T-cell (primary cell): ENCODE measurements at regions not wholly inside any gene's neighbourhood (a gene's known extent, or its start where the extent isn't known, plus 50 kb on each side); places are given as distances from the start of the nearest gene placed in this dataset.

Experiments used
- ATAC-seq, 4 experiments: fragments of 200-7000 bp in 3 of 4; fragments of 150-1000 bp in 1 of 4; cut with Tn5 transposase; replicated peaks in 1 of 4; 1 replicate in 3 of 4; 2 replicates in 1 of 4; pipeline ENCODE4 v1.10.0; 2021; ENCODE audit warnings: moderate library complexity in 3 of 4, mild to moderate bottlenecking in 2 of 4, moderate number of reproducible peaks in 1 of 4
- CTCF ChIA-PET, 2 donors: fragments of 300-600 bp; sonication (Branson Sonifier 250); formaldehyde crosslinking; loops; one replicate each; lab custom pipeline; 2022; ENCODE audit warnings: antibody characterized with exemption in 2 of 2; lab: Charles Lee
- POLR2A ChIA-PET, 2 donors: fragments of 300-600 bp; sonication (Branson Sonifier 250); formaldehyde crosslinking; loops; one replicate each; lab custom pipeline; 2022; ENCODE audit warnings: antibody characterized with exemption in 2 of 2; lab: Charles Lee
- DNase-seq, 35 experiments: peaks; one replicate each; pipeline versions ENCODE4 v3.0.0 to v3.0.0-alpha.2; 2013 to 2023
- H3K27ac ChIP-seq: one replicate; pipeline ENCODE4 v1.5.1; 2013; ENCODE audit warnings: low read length
- H3K27me3 ChIP-seq, 2 experiments: replicated peaks in 1 of 2; 1 replicate in 1 of 2; 2 replicates in 1 of 2; pipeline versions ENCODE4 v1.6.1 to v1.7.0; 2013; ENCODE audit warnings: low read length in 1 of 2, mixed read lengths in 1 of 2; ENCODE audit not compliant: control insufficient read depth in 2 of 2, insufficient read depth in 2 of 2; ENCODE audit errors: extremely low read depth in 1 of 2
- H3K36me3 ChIP-seq, 2 donors: 1 replicate in 1 of 2; 2 replicates in 1 of 2; pipeline versions ENCODE4 v1.6.1 to v1.7.0; 2013; ENCODE audit warnings: low read length in 1 of 2; ENCODE audit not compliant: control insufficient read depth in 2 of 2, insufficient read depth in 1 of 2; ENCODE audit errors: extremely low read depth in 1 of 2
- H3K4me1 ChIP-seq, 2 experiments: 1 replicate in 1 of 2; 2 replicates in 1 of 2; pipeline versions ENCODE4 v1.6.1 to v1.7.0; 2013; ENCODE audit warnings: low read length in 2 of 2, mixed read lengths in 1 of 2; ENCODE audit not compliant: insufficient read depth in 2 of 2, control insufficient read depth in 1 of 2; ENCODE audit errors: extremely low read depth in 1 of 2
- H3K4me3 ChIP-seq, 2 donors: 1 replicate in 1 of 2; 2 replicates in 1 of 2; pipeline versions ENCODE4 v1.5.1 to v1.7.0; 2013; ENCODE audit warnings: mild to moderate bottlenecking in 2 of 2, low read length in 1 of 2, moderate library complexity in 1 of 2; ENCODE audit not compliant: control insufficient read depth in 1 of 2; ENCODE audit errors: extremely low read depth in 1 of 2
- H3K9me3 ChIP-seq: 2 replicates; pipeline ENCODE4 v1.7.0; 2013
- H3K27ac Mint-ChIP-seq, 2 donors: one replicate each; pipeline ENCODE4 v1.8.0; 2020 to 2021; ENCODE audit warnings: mild to moderate bottlenecking in 2 of 2, mixed read lengths in 2 of 2
- H3K27me3 Mint-ChIP-seq, 2 donors: one replicate each; pipeline ENCODE4 v1.8.0; 2021 to 2022; ENCODE audit warnings: mixed read lengths in 2 of 2
- H3K36me3 Mint-ChIP-seq: one replicate; pipeline ENCODE4 v1.8.0; 2021; ENCODE audit warnings: mixed read lengths
- H3K4me1 Mint-ChIP-seq, 3 donors: one replicate each; pipeline ENCODE4 v1.8.0; 2020 to 2022; ENCODE audit warnings: mixed read lengths in 3 of 3, mild to moderate bottlenecking in 1 of 3
- H3K4me3 Mint-ChIP-seq, 3 donors: one replicate each; pipeline ENCODE4 v1.8.0; 2020 to 2022; ENCODE audit warnings: mild to moderate bottlenecking in 3 of 3, mixed read lengths in 3 of 3, moderate library complexity in 3 of 3
- H3K9me3 Mint-ChIP-seq, 3 donors: one replicate each; pipeline ENCODE4 v1.8.0; 2020 to 2022; ENCODE audit warnings: mixed read lengths in 3 of 3
- WGBS: methylation state at CpG from one replicate; pipeline ENCODE4 v1.1.5; 2013; ENCODE audit warnings: missing lambda C conversion rate; ENCODE audit not compliant: insufficient coverage; 5-methylcytosine and 5-hydroxymethylcytosine counted together

- H3K4me1 Mint-ChIP-seq = peaks cover 0 to 4% (median 0%) of the 10 kb centered on the region in 3 donors
- POLR2A ChIA-PET = no interaction called here
- no peak for DNase-seq
- CTCF ChIA-PET = no interaction called here
- Histone ChIP-seq H3K36me3 (no peaks in the 10 kb centered on the region), H3K9me3 (no peaks in the 10 kb centered on the region), H3K27ac (no peak overlapping the region), H3K4me1 (no peaks in the 10 kb centered on the region), H3K27me3 (no peaks in the 10 kb centered on the region), H3K4me3 (no peak overlapping the region)
- H3K9me3 Mint-ChIP-seq = no peaks in the 10 kb centered on the region
- no peak for ATAC-seq
- H3K4me3 Mint-ChIP-seq = no peak overlapping the region
- H3K36me3 Mint-ChIP-seq = no peaks in the 10 kb centered on the region
- no CpG with 5 or more reads among the region's 3 CpGs for WGBS
- H3K27ac Mint-ChIP-seq = no peak overlapping the region
- H3K27me3 Mint-ChIP-seq = no peaks in the 10 kb centered on the region
These were observed 75.0 kb downstream of the TMEM237 start for GRCh38 chr2:201568217-201568820.

DNA sequence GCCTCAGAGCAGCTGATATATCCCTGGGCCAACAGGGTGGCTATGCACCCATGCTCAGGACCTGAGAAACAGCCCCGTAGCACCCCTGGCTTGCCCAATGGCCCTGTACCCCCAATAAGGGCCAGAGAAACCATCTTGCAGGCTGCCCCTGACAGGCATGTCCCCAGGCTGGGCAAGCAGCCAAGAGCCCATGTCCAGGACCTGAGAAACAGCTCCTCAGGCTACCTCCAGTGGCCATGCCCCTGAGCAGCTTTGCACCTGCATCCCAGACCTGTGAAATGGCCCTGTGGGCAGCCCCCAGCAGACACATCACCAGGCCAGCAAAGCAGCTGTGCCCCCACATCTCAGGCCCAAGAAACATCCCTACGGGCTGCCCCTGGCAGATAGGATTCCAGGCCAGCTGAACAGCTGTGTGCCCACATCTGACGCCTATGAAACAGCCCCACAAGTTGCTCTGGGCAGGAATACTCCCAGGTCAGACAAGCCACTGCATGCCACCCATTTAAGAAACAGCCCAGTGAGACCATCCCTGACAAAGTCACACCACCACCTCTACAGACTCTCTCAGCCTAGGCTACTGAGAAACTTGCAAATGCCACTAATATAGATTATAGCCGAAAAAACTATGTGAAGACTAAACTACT lies 84.1 kb downstream of the TMEM237 start:
- ATAC-seq = no peak
- H3K27me3 Mint-ChIP-seq = peaks cover 0 to 3% of the 10 kb centered on the region in 2 donors
- Histone ChIP-seq H3K27ac (no peak overlapping the region), H3K9me3 (no peaks in the 10 kb centered on the region), H3K36me3 (no peaks in the 10 kb centered on the region), H3K27me3 (peaks cover 0 to 9% of the 10 kb centered on the region in 2 experiments), H3K4me1 (no peaks in the 10 kb centered on the region), H3K4me3 (no peak overlapping the region)
- no peaks in the 10 kb centered on the region for H3K36me3 Mint-ChIP-seq
- 85% methylated on average over 3 of the region's 4 CpGs for WGBS
- H3K27ac Mint-ChIP-seq = no peak overlapping the region
- no peaks in the 10 kb centered on the region for H3K4me1 Mint-ChIP-seq
- ChIA-PET POLR2A (interaction anchor here in 1 of 2 donors (0.6 kb wide), 1 partner anchor 36 kb away, joined by 6 read pairs; no protein-coding TSS in a partner anchor), CTCF (no interaction called here)
- no peak for DNase-seq
- H3K9me3 Mint-ChIP-seq = no peaks in the 10 kb centered on the region
- H3K4me3 Mint-ChIP-seq = no peak overlapping the region

DNA sequence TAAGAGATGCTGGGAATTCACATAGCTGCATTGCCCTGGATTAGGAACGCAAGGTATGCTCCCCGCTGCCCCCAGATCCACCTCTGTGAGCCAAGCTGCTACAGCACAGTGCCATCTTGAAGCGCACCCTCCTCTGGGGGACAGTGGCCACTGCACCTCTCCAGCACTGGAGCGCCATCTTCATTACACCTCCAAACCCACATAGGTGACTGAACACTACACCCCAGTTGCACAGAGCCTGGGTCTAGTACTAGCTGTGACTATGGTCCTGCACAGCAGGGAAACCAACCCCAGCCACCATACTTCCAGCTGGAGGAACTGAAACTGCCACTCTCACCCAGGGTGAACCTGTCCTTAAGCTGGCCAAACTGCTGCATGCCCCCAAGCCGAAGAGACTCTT lies 84.6 kb downstream of the TMEM237 start:
- Histone ChIP-seq H3K4me3 (no peak overlapping the region), H3K27me3 (peaks cover 0 to 9% of the 10 kb centered on the region in 2 experiments), H3K27ac (no peak overlapping the region), H3K9me3 (no peaks in the 10 kb centered on the region), H3K4me1 (no peaks in the 10 kb centered on the region), H3K36me3 (no peaks in the 10 kb centered on the region)
- ChIA-PET CTCF (no interaction called here), POLR2A (no interaction called here)
- H3K27ac Mint-ChIP-seq = no peak overlapping the region
- no peaks in the 10 kb centered on the region for H3K4me1 Mint-ChIP-seq
- no peaks in the 10 kb centered on the region for H3K9me3 Mint-ChIP-seq
- no peaks in the 10 kb centered on the region for H3K36me3 Mint-ChIP-seq
- DNase-seq = no peak
- WGBS = 90% methylated on average over 5 of the region's 5 CpGs
- H3K27me3 Mint-ChIP-seq = peaks cover 0 to 3% of the 10 kb centered on the region in 2 donors
- ATAC-seq = no peak
- no peak overlapping the region for H3K4me3 Mint-ChIP-seq

- Histone ChIP-seq H3K27me3 (peaks cover 0 to 9% of the 10 kb centered on the region in 2 experiments), H3K27ac (no peak overlapping the region), H3K4me3 (no peak overlapping the region), H3K4me1 (no peaks in the 10 kb centered on the region), H3K36me3 (no peaks in the 10 kb centered on the region), H3K9me3 (no peaks in the 10 kb centered on the region)
- ATAC-seq (peak in 1 of 4 experiments; percentile 6), DNase-seq (no peak)
- Mint-ChIP-seq H3K4me3 (no peak overlapping the region), H3K4me1 (no peaks in the 10 kb centered on the region), H3K36me3 (no peaks in the 10 kb centered on the region), H3K27ac (no peak overlapping the region), H3K9me3 (no peaks in the 10 kb centered on the region), H3K27me3 (peaks cover 0 to 3% of the 10 kb centered on the region in 2 donors)
- CTCF ChIA-PET = no interaction called here
- POLR2A ChIA-PET = no interaction called here
- WGBS = no CpG with 5 or more reads among the region's 1 CpG
These were observed 85.1 kb downstream of the TMEM237 start for GRCh38 chr2:201558232-201558631.

DNA sequence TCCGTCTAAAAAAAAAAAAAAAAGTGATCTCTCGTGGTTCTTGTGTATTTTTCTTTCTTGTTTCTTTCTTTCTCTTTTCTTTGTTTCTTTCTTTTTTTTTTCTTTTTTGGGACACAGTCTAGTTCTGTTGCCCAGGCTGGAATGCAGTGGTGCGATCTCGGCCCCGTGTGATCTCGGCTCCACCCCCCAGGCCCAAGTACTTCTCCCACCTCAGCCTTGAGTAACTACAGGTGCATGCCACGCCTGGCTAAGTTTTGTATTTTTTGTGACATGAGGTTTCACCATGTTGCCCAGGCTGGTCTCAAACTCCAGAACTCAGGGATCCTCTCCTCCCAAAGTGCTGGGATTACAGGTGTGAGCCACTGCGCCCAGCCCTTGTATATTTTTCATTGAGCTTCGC lies 91.4 kb downstream of the TMEM237 start:
- Mint-ChIP-seq H3K36me3 (no peaks in the 10 kb centered on the region), H3K4me1 (no peaks in the 10 kb centered on the region), H3K27me3 (no peaks in the 10 kb centered on the region), H3K27ac (no peak overlapping the region), H3K9me3 (no peaks in the 10 kb centered on the region), H3K4me3 (no peak overlapping the region)
- ChIA-PET POLR2A (no interaction called here), CTCF (no interaction called here)
- DNase-seq (no peak), ATAC-seq (no peak)
- Histone ChIP-seq H3K27ac (no peak overlapping the region), H3K4me1 (no peaks in the 10 kb centered on the region), H3K4me3 (no peak overlapping the region), H3K9me3 (no peaks in the 10 kb centered on the region), H3K36me3 (no peaks in the 10 kb centered on the region), H3K27me3 (no peaks in the 10 kb centered on the region)
- WGBS = no CpG with 5 or more reads among the region's 9 CpGs

DNA sequence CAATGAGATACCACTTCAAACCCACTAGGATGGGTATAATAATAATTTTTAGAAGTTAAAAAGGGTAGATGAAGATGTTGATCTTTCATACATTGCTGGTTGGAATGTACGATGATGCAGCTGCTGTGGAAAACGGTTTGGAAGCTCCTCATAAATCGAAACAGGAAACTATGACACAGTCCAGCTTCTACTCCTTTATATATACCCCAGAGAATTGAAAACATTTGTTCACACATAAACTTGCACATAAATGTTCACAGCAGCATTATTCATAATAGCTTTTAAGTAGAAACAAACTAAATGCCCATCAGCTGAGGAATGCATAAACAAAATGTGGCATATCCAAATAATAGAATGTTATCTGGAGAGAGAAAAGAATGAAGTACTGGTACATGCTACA lies 95.0 kb downstream of the STRADB start:
- H3K36me3 ChIP-seq = no peaks in the 10 kb centered on the region
- H3K27ac Mint-ChIP-seq = no peak overlapping the region
- DNase-seq (no peak), ATAC-seq (no peak)
- no peaks in the 10 kb centered on the region for H3K9me3 ChIP-seq
- H3K4me3 Mint-ChIP-seq = no peak overlapping the region
- no peaks in the 10 kb centered on the region for H3K27me3 ChIP-seq
- ChIA-PET CTCF (no interaction called here), POLR2A (interaction anchor here in 1 of 2 donors (0.6 kb wide), 1 partner anchor 401 kb away, joined by 3 read pairs; no protein-coding TSS in a partner anchor)
- no peaks in the 10 kb centered on the region for H3K4me1 ChIP-seq
- H3K27me3 Mint-ChIP-seq = no peaks in the 10 kb centered on the region
- no peaks in the 10 kb centered on the region for H3K4me1 Mint-ChIP-seq
- no peak overlapping the region for H3K27ac ChIP-seq
- no CpG with 5 or more reads among the region's 3 CpGs for WGBS
- no peak overlapping the region for H3K4me3 ChIP-seq
- H3K36me3 Mint-ChIP-seq = no peaks in the 10 kb centered on the region
- peaks cover 0 to 4% (median 0%) of the 10 kb centered on the region in 3 donors for H3K9me3 Mint-ChIP-seq
